HFFc6 (cell line): ENCODE measurements at regions not wholly inside any gene's neighbourhood (a gene's known extent, or its start where the extent isn't known, plus 50 kb on each side); places are given as distances from the start of the nearest gene placed in this dataset.

Source experiments
- DNase-seq: peaks from one replicate; pipeline ENCODE4 v3.0.0-alpha.2; 2018
- H3K27ac Mint-ChIP-seq: 2 replicates; pipeline ENCODE4 v1.8.0; 2020; ENCODE audit warnings: mild to moderate bottlenecking, mixed read lengths
- H3K27me3 Mint-ChIP-seq: 2 replicates; pipeline ENCODE4 v1.8.0; 2021; ENCODE audit warnings: mild to moderate bottlenecking, moderate library complexity, mixed read lengths; ENCODE audit not compliant: insufficient read depth
- H3K36me3 Mint-ChIP-seq: 2 replicates; pipeline ENCODE4 v1.8.0; 2021; ENCODE audit warnings: low read depth, mixed read lengths
- H3K4me1 Mint-ChIP-seq: 2 replicates; pipeline ENCODE4 v1.8.0; 2020; ENCODE audit warnings: low read depth, mixed read lengths
- H3K4me3 Mint-ChIP-seq: 2 replicates; pipeline ENCODE4 v1.8.0; 2020; ENCODE audit warnings: mild to moderate bottlenecking, moderate library complexity, mixed read lengths
- H3K9me3 Mint-ChIP-seq: 2 replicates; pipeline ENCODE4 v1.8.0; 2020; ENCODE audit warnings: mild to moderate bottlenecking, mixed read lengths
- CTCF ChIP-seq: fragments of 200-600 bp; sonication (generic); IDR thresholded peaks from 2 replicates; pipeline ENCODE4 v1.5.0; 2021; ENCODE audit warnings: antibody characterized with exemption, mild to moderate bottlenecking

- H3K36me3 Mint-ChIP-seq = no peaks in the 10 kb centered on the region
Observed at GRCh38 chr11:71363721-71364120, 84.5 kb downstream of the DHCR7 start.

GRCh38 chr11:71358963-71359567, 89.1 kb downstream of the DHCR7 start:
- Mint-ChIP-seq H3K4me1 (no peaks in the 10 kb centered on the region), H3K27ac (no peak overlapping the region), H3K36me3 (no peaks in the 10 kb centered on the region), H3K4me3 (no peak overlapping the region), H3K27me3 (peaks cover 9% of the 10 kb centered on the region), H3K9me3 (no peaks in the 10 kb centered on the region)
- no peak for TF ChIP-seq CTCF
- DNase-seq = no peak

More at GRCh38 chr11:71363721-71364120, 84.5 kb downstream of the DHCR7 start:
- Mint-ChIP-seq H3K27me3 (peaks cover 11% of the 10 kb centered on the region; the same call in 1 of the 2 replicates), H3K4me1 (no peaks in the 10 kb centered on the region), H3K27ac (no peak overlapping the region), H3K4me3 (no peak overlapping the region), H3K9me3 (peaks cover 9% of the 10 kb centered on the region; the same call in 1 of the 2 replicates)
- TF ChIP-seq CTCF = no peak
- DNase-seq = no peak

- Mint-ChIP-seq H3K27ac (no peak overlapping the region), H3K27me3 (peaks cover 15% of the 10 kb centered on the region), H3K4me1 (no peaks in the 10 kb centered on the region), H3K36me3 (no peaks in the 10 kb centered on the region), H3K9me3 (no peaks in the 10 kb centered on the region), H3K4me3 (no peak overlapping the region)
- no peak for DNase-seq
- no peak for TF ChIP-seq CTCF
Observed at GRCh38 chr11:71358122-71358728, 90.0 kb downstream of the DHCR7 start.

GRCh38 chr11:71357414-71357813, 90.8 kb downstream of the DHCR7 start:
- DNase-seq = no peak
- Mint-ChIP-seq H3K27ac (no peak overlapping the region), H3K36me3 (no peaks in the 10 kb centered on the region), H3K4me1 (no peaks in the 10 kb centered on the region), H3K27me3 (peaks cover 17% of the 10 kb centered on the region), H3K9me3 (no peaks in the 10 kb centered on the region), H3K4me3 (no peak overlapping the region)
- TF ChIP-seq CTCF = no peak

GRCh38 chr11:71356904-71357303, 91.3 kb downstream of the DHCR7 start:
- DNase-seq = no peak
- Mint-ChIP-seq H3K4me1 (no peaks in the 10 kb centered on the region), H3K9me3 (no peaks in the 10 kb centered on the region), H3K27ac (no peak overlapping the region), H3K4me3 (no peak overlapping the region), H3K36me3 (no peaks in the 10 kb centered on the region), H3K27me3 (peaks cover 17% of the 10 kb centered on the region)
- TF ChIP-seq CTCF = no peak
